Activated T-helper 2 cell treated with anti-CD3 and anti-CD28 coated beads, Interferon-gamma antibody, Interleukin-2, Interleukin-4, amounts not matched to agents 10 μg/mL and 5 μg/mL and 100 μg/mL, durations not matched to agents 14 hours and 24 hours and 36 hours (primary cell): ENCODE measurements at regions not wholly inside any gene's neighbourhood (a gene's known extent, or its start where the extent isn't known, plus 50 kb on each side); places are given as distances from the start of the nearest gene placed in this dataset.

Source experiments
- DNase-seq: peaks from one replicate; pipeline ENCODE4 v3.0.0; 2021; ENCODE audit warnings: low spot score
- H3K27ac Mint-ChIP-seq: one replicate; pipeline ENCODE4 v1.8.0; 2021; ENCODE audit warnings: mixed read lengths
- H3K27me3 Mint-ChIP-seq: one replicate; pipeline ENCODE4 v1.8.0; 2021; ENCODE audit warnings: low read depth, mixed read lengths
- H3K36me3 Mint-ChIP-seq: one replicate; pipeline ENCODE4 v1.8.0; 2021; ENCODE audit warnings: low read depth, mixed read lengths
- H3K4me1 Mint-ChIP-seq: one replicate; pipeline ENCODE4 v1.8.0; 2021; ENCODE audit warnings: low read depth, mixed read lengths
- H3K4me3 Mint-ChIP-seq: one replicate; pipeline ENCODE4 v1.8.0; 2021; ENCODE audit warnings: low read depth, mild to moderate bottlenecking, moderate library complexity, mixed read lengths
- H3K9me3 Mint-ChIP-seq: one replicate; pipeline ENCODE4 v1.8.0; 2021; ENCODE audit warnings: mixed read lengths
- intact Hi-C: fragments of 100-400 bp; cut with micrococcal nuclease; formaldehyde crosslinking; loops from one replicate; pipeline ENCODE4 v1.15.1; 2023

DNA sequence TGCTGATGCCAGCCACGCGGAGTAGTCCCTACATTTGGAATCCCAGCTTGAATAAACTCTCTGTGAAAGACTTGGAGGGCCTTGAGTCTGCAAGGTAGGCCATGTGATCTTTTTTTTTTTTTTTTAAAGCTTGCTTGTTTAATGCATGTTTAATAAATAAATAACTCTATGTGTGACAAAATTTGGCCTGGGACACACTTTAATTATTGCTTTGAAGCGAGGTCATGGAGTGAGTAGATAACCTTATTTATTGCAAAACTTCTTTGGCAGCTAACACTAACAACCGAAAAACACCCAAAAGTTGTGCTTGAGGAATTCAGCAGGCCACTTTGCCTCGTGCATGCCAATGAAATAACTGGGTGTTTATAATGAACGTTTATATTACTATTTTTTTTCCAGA lies 382.2 kb downstream of the FLRT2 start:
- no peaks in the 10 kb centered on the region for H3K9me3 Mint-ChIP-seq
- no peaks in the 10 kb centered on the region for H3K27me3 Mint-ChIP-seq
- intact Hi-C loops = no loop called here
- H3K36me3 Mint-ChIP-seq = no peaks in the 10 kb centered on the region
- DNase-seq = no peak
- H3K4me3 Mint-ChIP-seq = no peak overlapping the region
- no peaks in the 10 kb centered on the region for H3K4me1 Mint-ChIP-seq
- no peak overlapping the region for H3K27ac Mint-ChIP-seq

DNA sequence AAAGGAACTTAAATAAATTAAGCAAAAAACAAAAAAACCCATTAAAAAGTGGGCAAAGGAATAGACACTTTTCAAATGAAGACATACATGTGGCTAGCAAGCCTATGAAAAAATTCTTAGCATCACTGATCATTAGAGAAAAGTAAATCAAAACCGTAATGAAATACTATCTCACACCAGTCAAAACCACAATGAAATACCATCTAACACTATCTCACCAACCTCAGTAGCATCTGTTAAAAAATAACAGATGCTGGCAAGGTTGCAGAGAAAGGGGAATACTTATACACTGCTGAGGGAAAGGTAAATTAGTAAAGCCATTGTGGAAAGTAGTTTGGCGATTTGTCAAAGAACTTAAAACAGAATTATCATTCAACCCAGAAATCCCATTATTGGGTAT lies 381.1 kb downstream of the FLRT2 start:
- Mint-ChIP-seq H3K4me1 (no peaks in the 10 kb centered on the region), H3K27me3 (no peaks in the 10 kb centered on the region), H3K36me3 (no peaks in the 10 kb centered on the region), H3K27ac (no peak overlapping the region), H3K9me3 (no peaks in the 10 kb centered on the region), H3K4me3 (no peak overlapping the region)
- DNase-seq = no peak
- intact Hi-C loops = no loop called here

DNA sequence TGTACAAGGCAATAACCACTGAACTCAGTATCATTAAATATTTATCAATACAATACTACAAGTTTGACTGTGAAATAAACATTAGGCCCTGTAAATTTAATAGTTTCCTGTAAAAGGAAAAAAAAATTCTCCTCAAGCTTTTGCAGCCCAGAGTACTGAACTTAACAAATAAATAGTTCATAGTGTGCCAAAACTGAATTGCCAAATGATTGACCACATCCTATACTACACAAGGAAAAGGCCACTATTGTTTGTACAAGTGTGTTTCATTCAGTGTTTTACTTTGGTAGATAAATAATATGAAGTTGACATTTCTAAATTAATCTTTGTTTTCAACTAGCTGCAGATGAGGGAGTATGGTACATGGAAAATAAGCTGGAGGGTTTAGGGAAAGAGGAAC lies 379.6 kb downstream of the FLRT2 start:
- Mint-ChIP-seq H3K36me3 (no peaks in the 10 kb centered on the region), H3K4me1 (no peaks in the 10 kb centered on the region), H3K27me3 (no peaks in the 10 kb centered on the region), H3K4me3 (no peak overlapping the region), H3K9me3 (no peaks in the 10 kb centered on the region), H3K27ac (no peak overlapping the region)
- DNase-seq = no peak
- intact Hi-C loops = no loop called here

DNA sequence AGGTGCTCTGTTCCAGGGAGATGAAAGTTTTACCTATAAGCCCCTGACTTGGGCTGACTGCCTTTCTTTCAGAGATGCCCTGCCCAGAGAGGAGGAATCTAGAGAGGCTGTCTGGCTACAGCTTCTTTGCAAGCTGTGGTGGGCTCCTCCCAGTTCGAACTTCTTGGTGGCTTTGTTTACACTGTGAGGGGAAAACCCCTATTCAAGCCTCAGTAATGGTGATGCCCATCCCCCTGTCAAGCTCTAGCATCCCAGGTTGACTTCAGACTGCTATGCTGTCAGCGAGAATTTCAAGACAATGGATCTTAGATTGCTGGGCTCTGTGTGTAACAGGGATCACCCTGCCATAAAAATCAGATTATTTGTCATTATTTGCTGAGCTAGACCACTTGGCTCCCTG lies 377.6 kb downstream of the FLRT2 start:
- H3K4me1 Mint-ChIP-seq = no peaks in the 10 kb centered on the region
- H3K27ac Mint-ChIP-seq = no peak overlapping the region
- H3K27me3 Mint-ChIP-seq = no peaks in the 10 kb centered on the region
- H3K4me3 Mint-ChIP-seq = no peak overlapping the region
- no peaks in the 10 kb centered on the region for H3K36me3 Mint-ChIP-seq
- intact Hi-C loops = no loop called here
- no peak for DNase-seq
- no peaks in the 10 kb centered on the region for H3K9me3 Mint-ChIP-seq

DNA sequence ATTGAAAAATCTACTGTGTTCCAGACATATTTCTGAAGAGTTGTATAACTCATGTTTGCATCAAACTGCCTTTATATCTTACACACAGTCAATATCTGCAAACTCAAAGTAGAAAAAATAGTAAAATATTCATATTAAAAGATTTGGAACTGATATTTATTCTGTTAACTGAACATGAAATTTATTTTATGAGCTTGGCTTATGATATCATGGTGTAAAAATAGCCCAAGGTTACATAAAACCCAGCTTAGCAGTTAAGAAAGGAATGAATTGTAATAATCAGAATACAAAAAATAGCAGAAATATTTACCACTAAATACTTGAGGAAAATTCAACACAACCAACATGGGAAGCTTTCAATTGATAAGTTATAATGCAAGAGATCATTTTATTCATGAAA lies 367.9 kb downstream of the FLRT2 start:
- no peaks in the 10 kb centered on the region for H3K9me3 Mint-ChIP-seq
- no peaks in the 10 kb centered on the region for H3K27me3 Mint-ChIP-seq
- H3K4me1 Mint-ChIP-seq = no peaks in the 10 kb centered on the region
- intact Hi-C loops = no loop called here
- no peak overlapping the region for H3K4me3 Mint-ChIP-seq
- no peak overlapping the region for H3K27ac Mint-ChIP-seq
- DNase-seq = no peak
- no peaks in the 10 kb centered on the region for H3K36me3 Mint-ChIP-seq

DNA sequence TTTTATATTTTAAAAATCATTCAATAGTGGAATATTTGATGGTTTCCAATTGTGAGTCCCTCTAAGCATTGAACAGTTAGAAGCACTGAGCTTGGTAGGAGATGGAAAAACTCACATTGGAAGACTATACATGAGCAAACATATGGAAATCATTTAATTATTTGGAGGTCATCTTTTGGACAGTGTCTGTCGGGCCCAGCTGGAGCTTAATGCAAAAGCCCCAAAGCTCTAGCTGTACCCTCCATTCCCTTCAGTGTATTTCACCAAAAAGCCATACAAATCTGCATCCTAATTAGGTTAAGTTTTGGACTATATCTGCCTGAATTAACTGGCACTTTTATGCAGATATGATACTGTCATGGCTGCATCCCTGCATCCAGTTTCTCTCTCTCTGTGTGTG lies 365.7 kb downstream of the FLRT2 start:
- Mint-ChIP-seq H3K4me3 (no peak overlapping the region), H3K4me1 (no peaks in the 10 kb centered on the region), H3K27me3 (no peaks in the 10 kb centered on the region), H3K36me3 (no peaks in the 10 kb centered on the region), H3K27ac (no peak overlapping the region), H3K9me3 (no peaks in the 10 kb centered on the region)
- DNase-seq = no peak
- intact Hi-C loops = no loop called here

DNA sequence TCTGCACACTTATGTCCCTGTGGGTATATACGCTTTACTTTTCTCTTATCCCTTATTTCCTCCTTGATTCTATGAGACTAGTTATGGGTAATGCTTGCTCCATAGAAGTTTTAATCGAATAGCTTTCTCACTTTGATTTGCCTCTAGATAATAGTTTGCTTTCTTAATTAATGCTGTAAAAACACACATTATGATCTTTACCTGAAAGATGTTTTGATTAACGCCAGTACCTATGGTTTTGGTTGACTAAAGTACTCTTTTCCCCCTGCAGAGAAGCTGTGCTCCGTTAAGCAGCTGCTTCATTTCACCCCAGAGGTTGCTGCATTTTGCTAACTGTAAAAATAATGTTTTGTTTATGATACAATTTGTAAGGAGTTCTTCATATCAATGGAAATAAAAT lies 362.3 kb downstream of the FLRT2 start:
- Mint-ChIP-seq H3K9me3 (no peaks in the 10 kb centered on the region), H3K27me3 (no peaks in the 10 kb centered on the region), H3K4me1 (no peaks in the 10 kb centered on the region), H3K4me3 (no peak overlapping the region), H3K36me3 (no peaks in the 10 kb centered on the region), H3K27ac (no peak overlapping the region)
- DNase-seq = no peak
- intact Hi-C loops = no loop called here

DNA sequence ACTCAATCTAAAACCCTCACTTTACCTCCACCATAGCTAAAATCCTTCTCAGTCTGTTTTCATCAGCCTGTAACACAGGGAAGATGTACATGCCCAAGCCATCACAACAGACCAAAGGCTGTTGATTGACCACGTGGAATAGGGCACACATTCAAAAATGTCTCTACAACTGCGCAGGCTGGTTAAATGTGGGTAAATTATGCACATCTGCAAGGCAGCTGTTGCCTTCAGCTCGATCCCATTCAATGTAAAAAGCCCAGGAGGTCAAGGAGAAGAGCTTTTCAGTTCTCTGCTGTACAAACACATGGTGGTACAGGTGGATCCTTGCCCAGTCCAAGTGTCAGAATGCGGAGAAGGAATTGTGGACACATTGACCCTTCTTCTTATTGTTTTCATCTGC lies 354.0 kb downstream of the FLRT2 start:
- no peak for DNase-seq
- H3K4me3 Mint-ChIP-seq = no peak overlapping the region

DNA sequence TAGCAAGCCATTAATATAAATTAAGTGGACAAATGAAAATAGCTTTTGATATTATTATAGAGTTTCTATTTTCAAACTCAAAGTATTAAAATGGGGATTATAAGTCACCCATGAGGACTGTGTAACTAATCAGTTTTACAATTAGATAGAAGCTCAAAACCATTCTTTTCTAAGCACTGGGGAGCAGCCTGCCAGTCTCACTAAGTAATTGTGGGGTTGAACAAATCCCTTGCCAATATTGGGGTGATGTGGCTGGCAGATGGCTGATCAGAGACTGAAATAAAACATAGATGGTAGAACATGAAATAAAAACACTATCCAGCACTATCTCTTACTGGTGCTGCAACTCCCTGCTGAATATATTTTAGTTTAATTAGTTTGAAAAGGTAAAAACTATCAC lies 353.2 kb downstream of the FLRT2 start:
- no peak for DNase-seq
- H3K9me3 Mint-ChIP-seq = no peaks in the 10 kb centered on the region
- H3K36me3 Mint-ChIP-seq = no peaks in the 10 kb centered on the region
- H3K4me1 Mint-ChIP-seq = no peaks in the 10 kb centered on the region
- H3K27ac Mint-ChIP-seq = no peak overlapping the region
- intact Hi-C loops = no loop called here
- H3K4me3 Mint-ChIP-seq = no peak overlapping the region
- no peaks in the 10 kb centered on the region for H3K27me3 Mint-ChIP-seq

More for the DNA sequence above, 354.0 kb downstream of the FLRT2 start:
- intact Hi-C loops = no loop called here
- Mint-ChIP-seq H3K27me3 (no peaks in the 10 kb centered on the region), H3K36me3 (no peaks in the 10 kb centered on the region), H3K4me1 (no peaks in the 10 kb centered on the region), H3K27ac (no peak overlapping the region), H3K9me3 (no peaks in the 10 kb centered on the region)

DNA sequence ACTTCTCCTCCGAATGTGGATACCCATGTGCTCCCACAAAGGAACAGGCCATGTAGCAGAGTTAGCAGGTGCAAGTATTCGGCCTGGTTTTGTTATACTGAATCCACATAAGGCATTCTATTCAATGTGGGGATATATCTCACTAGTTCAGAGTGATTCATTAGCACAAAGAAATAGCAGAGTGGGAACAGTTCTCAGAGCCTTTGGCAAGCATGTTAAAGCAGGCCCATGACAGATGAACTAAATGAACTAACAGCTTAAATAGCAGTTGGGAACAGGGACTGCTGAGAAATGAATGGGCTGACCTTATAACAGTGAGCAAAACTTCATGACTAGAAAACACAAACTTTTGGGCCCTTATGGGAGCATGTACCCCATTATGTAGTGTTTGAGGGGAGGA lies 352.0 kb downstream of the FLRT2 start:
- intact Hi-C loops = no loop called here
- H3K27ac Mint-ChIP-seq = no peak overlapping the region
- no peak overlapping the region for H3K4me3 Mint-ChIP-seq
- no peaks in the 10 kb centered on the region for H3K27me3 Mint-ChIP-seq
- H3K36me3 Mint-ChIP-seq = no peaks in the 10 kb centered on the region
- H3K9me3 Mint-ChIP-seq = no peaks in the 10 kb centered on the region
- no peaks in the 10 kb centered on the region for H3K4me1 Mint-ChIP-seq
- DNase-seq = no peak

DNA sequence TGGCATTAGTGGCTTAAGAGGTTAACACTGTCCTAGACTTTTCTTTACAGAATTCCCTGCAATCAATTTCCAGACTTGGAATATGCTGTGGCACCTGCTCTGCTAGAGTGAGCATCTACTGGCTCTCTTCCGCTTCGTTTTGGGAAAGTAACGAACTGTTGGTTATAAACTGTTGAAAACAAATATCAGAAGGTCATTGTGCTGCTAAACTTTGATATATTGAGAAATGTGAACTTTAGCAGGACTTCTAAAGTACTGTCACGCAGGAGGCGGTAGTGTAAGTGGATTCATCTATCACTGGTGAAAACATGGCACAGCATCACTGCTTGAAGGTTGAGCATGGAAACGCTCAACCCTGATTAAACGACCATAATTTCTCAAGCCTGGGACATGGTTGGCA lies 348.9 kb downstream of the FLRT2 start:
- H3K36me3 Mint-ChIP-seq = no peaks in the 10 kb centered on the region
- no peak overlapping the region for H3K27ac Mint-ChIP-seq
- H3K4me3 Mint-ChIP-seq = no peak overlapping the region
- DNase-seq = no peak
- intact Hi-C loops = no loop called here
- no peaks in the 10 kb centered on the region for H3K4me1 Mint-ChIP-seq
- no peaks in the 10 kb centered on the region for H3K27me3 Mint-ChIP-seq
- no peaks in the 10 kb centered on the region for H3K9me3 Mint-ChIP-seq

DNA sequence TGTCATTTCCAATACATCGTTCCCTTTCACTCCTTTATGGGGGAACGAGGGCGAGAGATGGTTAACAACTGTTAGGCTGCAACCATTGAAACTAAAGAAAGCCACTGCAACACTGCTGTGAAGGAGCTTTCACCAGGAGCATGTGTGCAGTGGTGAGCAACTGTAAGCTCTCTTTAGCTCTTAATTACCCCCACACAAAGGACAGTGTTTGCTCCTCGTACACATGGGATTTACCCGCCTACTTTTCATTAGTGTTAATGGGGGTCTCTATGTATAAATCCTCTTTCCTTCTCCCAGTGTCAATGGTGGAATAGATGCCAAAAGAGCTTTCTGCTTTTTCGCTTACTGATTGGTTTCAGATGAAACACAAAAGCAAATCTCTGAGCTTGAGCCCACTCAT lies 343.1 kb downstream of the FLRT2 start:
- no peak for DNase-seq
- Mint-ChIP-seq H3K27ac (no peak overlapping the region), H3K4me3 (no peak overlapping the region), H3K27me3 (no peaks in the 10 kb centered on the region), H3K36me3 (no peaks in the 10 kb centered on the region), H3K4me1 (no peaks in the 10 kb centered on the region), H3K9me3 (no peaks in the 10 kb centered on the region)
- intact Hi-C loops = no loop called here

DNA sequence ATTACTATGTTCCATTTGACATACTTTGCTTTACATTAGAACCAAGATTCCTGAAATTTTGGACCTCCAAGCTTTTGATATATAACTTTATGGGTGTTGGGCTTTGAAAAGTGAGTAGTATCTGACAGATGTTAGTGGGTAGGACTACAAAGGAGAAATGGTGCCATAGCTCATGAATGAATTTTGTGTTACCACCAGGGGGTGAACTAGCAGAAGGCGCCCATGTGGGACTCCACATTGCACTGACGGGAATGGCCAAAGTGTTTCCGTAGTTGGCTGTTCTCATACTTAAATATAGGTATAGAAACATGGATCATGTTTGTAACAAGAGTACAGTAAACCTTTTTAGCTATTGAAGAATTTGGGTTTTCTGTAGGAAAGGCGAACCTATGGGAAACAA lies 337.5 kb downstream of the FLRT2 start:
- Mint-ChIP-seq H3K4me1 (no peaks in the 10 kb centered on the region), H3K4me3 (no peak overlapping the region), H3K9me3 (no peaks in the 10 kb centered on the region), H3K27ac (no peak overlapping the region), H3K27me3 (no peaks in the 10 kb centered on the region), H3K36me3 (no peaks in the 10 kb centered on the region)
- intact Hi-C loops = no loop called here
- DNase-seq = no peak

DNA sequence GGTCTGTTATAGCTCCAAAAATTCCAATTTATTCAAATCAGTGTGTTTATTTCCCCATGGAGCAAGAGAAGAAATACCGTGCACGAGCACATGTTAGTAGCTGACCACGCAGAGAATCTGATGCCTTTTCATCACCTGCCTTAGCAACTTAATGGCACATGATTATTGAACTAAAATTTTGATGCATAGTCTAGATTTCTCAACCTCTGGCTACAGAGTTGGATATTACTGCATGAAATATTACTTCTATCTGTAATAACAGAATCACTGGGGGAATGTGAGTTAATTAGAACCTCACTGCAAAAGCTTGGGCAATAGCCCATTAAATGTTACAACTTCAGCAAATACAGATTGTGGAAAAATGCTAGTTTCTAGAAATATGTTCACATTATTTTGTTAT lies 335.8 kb downstream of the FLRT2 start:
- intact Hi-C loops = no loop called here
- Mint-ChIP-seq H3K27me3 (no peaks in the 10 kb centered on the region), H3K36me3 (no peaks in the 10 kb centered on the region), H3K4me3 (no peak overlapping the region), H3K27ac (no peak overlapping the region), H3K4me1 (no peaks in the 10 kb centered on the region), H3K9me3 (no peaks in the 10 kb centered on the region)
- no peak for DNase-seq
